Femur (tissue), 1 donor: ENCODE measurements at regions not wholly inside any gene's neighbourhood (a gene's known extent, or its start where the extent isn't known, plus 50 kb on each side); places are given as distances from the start of the nearest gene placed in this dataset.
"Not testable (repeated sequence)": the region's sequence is repeated elsewhere in the genome, so short reads cannot be mapped to it uniquely, and the experiment has no call there.

Experiments
- DNase-seq: peaks from one replicate; pipeline ENCODE4 v3.0.0-alpha.2; 2017

DNA sequence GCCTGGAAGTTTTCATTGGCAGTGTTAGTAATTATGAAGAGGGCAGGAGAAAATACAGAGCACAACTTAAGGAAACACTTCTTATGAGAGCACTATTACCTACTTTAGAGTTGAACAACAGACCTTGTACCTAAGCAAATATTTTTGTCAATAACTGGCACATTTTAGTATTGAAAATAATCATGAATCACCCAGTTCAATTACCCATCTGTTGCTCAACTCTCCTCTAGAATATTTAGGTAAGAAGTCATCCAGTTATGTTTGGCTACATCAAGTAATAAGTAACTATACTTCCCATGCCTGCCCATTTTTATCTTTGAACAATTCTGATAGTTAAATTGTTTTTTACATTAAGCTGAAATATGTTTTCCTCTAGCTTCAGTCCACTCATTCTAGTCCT, 893.4 kb downstream of the DIAPH3 start:
- DNase-seq, result no peak

DNA sequence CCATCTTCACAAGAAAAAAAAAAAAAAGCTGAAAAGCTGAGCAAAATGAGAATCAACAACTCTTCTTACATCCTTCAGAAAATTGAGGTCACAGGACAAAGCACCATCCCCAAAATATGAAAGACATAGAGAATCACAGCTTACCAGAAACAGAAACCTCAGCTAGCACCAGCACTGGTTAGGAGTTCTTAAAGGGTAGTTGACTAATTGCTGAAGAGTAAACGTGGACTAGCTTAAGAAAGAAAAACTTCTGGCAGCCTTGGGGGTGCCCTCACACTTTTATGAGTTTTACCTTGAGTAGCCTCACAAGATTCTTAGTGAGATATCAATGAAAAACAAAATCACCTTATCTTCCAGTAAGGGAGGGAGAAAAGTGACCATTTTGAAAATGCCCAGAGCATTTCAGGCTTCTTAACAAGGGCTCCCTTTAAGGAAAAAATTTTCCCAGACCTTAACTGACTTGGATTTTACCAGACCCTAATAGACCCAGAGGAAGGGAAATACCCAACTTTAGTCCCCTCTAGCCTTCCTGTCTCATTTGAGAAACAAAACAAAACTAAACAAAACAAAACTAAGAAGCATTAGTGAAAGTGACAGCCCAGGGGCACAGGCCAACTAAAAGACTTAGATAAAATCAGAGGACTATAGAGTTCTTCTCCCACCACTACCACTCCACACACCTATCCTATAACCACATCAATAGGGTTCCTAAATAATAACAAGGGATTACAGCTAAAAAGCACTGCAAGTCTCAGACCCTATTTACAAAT, 888.6 kb downstream of the DIAPH3 start:
- no peak for DNase-seq

DNA sequence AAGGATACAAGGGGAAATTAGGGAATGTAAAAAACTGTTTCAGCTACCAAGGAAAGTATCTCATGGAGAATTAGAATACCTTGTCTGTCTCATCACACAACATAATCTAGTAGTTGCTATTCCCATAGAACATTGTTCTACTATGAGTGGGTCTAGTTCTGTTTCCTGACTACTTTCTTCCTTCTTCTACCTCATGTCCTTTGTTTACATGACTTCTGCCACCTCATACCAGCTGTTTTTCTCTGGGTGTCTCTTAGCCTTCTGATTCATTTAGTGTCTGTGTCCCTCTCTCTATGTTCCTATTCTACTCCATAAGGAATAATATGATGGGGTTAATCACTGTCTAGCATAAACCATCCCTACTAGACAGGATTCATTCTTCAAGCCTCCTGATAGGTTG, 887.3 kb downstream of the DIAPH3 start:
- no peak for DNase-seq

DNA sequence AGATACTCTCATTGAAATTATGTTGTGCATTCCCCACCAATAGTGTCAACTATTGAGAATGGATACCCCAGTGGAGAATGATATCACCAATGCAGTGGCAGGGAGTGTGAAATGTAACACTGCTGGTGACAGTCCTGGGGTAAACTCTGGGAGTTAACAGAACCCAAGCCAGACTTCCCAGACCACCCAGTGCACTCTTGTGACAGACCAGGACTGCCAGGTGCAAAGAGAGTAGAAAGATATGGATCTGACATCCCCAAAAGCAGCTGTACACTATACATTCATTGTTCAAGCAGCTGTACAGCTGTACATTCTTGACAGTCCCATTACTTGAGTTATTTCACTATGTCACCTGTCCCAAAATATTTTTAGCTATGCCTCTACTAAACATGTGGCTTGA, 886.6 kb downstream of the DIAPH3 start:
- DNase-seq, result no peak

DNA sequence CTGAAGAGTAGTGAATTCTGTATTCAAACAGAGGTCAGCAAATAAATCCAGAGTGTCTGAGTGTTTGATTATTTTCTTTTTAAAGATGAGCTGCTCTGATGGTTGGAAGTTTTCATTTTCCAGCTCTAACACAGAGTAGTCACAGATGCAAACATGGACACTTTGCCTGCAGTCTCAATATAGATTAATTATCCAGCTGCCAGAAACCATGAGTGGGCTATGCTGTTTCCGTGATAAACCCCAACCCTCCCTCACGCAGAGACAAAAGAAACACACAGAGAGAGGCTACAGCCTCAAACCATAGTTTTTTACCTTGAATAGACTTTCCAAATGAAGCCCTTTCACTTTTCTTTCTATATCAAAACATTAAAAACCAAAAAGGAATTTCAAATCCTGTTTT, 884.7 kb downstream of the DIAPH3 start:
- DNase-seq, result no peak

DNA sequence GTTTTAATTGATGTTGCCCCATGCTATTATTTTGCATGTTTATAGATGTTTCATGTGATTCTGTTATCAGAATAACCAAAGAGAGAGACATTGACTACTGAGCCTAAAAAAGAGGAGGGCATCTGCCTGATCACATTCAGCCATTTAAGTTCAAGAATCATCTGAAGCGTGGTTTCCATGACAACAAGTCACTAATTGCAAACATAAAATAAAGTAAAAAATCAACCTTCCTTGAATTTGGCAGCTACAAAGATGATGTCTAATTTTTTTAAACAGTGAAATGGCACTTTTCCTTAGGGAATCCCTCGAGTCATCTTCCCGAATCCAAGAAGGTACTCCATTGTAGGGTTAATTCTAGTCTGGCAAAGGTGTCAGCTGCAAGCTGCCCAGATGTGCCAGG, 884.2 kb downstream of the DIAPH3 start:
- DNase-seq, result no peak

DNA sequence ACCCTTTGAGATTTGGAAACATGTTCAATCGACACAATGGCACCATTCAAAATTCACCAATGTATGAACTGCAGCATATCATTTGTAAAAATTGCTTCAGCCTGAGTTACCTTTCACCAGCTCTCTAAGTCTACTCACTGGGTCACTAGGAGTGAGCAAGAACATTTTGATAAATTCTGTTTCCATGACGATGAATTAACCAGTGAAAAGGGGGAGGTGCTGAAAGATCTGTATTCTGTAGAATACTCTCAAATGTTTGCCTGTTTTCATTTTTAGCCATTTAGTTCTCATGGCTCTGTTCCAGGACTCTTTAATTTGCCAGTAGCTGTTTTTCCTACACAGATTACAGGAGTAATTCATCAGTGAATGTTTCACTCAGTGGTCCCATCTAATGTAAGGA, 883.4 kb downstream of the DIAPH3 start:
- no peak for DNase-seq

DNA sequence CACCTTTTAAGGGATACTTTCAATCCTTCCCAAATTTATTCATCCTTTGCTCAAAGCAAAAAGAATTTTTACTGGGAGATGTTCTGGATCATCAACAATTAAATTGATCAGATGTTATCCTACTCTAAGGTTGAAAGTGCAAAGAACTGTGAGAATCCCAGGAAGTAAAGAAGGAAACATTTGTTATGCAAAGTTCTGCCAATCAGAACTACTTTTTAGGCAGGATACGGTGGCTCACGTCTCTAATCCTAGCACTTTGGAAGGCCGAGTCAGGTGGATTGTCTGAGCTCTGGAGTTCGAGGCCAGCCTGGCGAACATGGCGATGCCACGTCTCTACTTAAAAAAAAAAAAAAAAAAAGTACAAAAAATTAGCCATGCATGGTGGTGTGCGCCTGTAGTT, 882.3 kb downstream of the DIAPH3 start:
- DNase-seq, result no peak

DNA sequence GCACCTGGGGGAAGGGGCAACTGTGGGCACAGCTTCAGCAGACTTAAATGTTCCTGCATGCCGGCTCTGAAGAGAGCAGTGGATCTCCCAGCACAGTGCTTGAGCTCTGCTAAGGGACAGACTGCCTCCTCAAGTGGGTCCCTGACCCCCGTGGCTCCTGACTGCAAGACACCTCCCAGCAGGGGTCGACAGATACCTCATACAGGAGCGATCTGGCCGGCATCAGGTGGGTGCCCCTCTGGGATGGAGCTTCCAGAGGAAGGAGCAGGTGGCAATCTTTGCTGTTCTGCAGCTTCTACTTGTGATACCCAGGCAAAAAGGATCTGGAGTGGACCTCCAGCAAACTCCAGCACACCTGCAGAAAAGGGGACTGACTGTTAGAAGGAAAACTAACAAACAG, 871.5 kb downstream of the DIAPH3 start:
- DNase-seq, result not testable (repeated sequence)

DNA sequence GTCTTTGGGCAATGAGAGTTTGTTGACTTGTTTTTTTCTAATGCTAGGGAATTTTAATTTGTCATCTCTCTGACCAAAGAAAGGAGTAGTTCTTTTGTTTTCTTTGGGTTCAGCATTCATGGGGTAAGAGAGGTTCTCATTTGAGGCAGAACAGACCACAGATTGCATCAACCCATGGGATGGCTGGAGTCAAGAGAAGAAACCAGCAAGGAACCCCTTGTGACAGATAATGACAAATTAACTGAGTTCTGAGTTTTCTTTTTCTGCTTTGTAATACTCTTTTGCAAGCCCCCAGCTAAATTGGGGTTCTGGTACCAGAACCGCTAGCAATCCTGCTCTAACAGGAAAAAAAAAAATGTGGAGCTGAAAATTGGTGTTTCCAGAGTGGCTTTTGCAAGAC, 864.1 kb downstream of the DIAPH3 start:
- DNase-seq, result no peak

DNA sequence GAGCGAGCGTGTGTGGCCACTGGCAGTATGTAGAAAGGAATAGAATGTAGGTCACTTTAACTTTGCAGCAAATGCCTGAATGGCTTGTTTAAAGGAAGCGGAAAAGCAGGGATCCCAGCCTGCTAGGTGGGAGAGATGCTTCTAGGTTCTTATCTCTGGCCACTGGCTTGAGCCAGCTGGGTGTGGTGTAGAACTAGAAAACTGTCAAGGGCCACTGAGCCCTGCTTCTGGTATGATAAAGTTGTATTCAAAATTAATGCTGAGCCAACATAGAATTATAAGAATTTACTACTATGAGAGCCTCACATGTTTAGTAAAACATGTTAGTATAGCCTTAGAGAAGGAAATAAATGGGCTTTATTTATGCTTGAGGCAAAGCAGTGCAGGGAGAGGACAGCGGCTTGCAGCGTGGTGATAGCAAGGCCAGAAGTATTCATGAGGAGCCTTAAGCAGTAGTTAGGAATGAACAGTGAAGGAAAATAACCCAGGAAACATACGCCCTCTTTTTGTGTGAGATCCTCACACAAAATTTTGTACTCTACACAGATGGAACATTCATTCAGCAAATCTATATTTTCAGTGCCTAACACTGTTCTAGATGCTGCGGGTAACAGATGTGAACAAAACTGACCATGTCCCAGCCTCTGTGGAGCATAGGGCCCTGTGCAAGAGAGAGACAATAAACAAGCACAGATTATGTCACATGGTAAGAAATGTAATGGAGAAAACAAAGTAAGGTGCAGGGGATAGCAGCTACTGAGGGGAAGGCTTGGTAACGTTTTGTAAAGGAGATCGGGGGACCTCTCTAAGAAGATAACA, 863.2 kb downstream of the DIAPH3 start:
- DNase-seq, result no peak

DNA sequence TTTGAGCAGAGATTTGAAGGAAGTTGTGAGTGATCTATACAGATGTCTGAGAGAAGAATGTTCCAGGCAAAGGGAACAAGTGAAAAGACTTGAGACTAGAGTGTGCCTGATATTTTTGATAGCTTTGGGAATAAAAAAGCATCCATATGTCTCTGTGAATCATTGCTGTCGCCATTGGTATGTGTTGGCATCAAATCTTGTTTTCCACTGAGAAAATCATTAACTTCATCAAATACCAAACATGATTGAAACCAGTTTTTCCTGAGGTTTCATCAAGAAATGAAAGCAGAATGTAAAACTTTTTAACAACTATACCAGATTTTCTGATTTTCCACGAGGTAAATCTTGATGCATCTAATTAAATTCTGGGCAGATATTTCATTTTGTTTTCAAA, 862.6 kb downstream of the DIAPH3 start:
- no peak for DNase-seq

DNA sequence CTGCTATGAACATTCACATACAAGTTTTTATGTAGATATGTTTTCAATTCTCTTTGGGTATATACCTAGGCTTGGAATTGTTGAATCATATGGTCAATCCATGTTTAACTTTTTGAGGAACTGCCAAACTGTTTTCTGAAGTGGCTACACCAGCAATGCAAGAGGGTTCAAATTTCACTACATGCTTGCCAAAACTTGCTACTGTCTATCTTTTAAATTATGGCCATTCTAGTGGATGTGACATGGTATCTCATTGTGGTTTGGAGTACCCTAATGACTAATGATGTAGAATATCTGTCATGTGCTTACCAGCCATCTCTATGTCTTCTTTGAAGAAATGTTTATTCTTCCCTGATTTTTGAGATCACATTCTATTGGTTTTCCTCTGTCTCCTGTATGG, 860.3 kb downstream of the DIAPH3 start:
- no peak for DNase-seq

DNA sequence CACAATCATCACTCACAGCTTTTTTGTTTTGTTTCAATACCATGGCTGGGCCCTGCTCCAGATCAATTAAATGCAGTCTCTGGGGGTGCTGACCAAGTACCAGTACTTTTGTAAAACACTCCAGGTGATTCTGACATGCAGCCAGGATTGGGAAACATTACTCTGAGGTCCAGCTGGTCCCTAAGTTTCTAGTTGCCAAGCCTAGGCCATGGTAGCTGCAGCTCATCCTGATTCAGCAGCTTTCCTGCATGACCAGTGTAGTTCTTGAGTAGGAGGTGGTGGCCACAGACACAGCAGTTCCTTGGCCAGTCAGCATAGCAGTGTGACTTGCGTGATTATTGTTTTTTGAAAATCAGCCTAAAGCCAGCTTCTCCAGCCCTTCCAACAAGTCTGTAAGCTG, 859.1 kb downstream of the DIAPH3 start:
- DNase-seq, result no peak

DNA sequence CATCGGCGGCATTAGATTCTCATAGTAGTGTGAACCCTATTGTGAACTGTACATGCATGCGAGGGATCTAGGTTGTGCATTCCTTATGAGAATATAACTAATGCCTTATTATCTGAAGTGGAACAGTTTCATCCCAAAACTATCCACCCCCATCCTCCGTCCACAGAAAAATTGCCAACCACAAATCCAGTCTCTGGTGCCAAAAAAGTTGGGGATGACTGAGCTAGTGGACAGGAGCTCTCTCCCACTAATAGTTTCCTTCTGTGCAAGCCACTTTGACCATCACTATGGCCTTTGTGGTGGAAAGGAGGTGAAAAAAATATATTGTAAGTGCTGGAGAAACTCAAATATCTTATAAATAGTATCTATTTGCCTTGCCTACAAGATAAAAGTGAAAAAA, 857.8 kb downstream of the DIAPH3 start:
- no peak for DNase-seq

DNA sequence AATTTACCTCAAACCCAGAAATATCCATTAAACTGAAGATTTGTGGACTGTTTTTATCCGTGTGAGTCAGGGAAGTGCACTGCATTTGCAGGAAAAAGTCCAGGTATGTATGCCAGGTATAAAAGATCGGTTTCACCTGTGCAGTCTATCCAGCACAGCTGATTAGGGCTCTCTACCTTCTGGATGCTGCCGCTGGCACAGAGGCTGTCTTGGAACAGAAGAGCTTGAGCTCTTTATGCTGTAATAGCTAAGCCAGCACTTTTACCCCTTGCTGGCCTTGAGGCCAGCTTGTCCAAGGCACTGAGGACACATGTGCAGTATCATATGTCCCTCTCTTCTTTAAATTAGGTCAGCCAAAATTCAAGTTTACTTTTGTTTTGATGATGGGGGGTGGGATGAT, 851.0 kb downstream of the DIAPH3 start:
- no peak for DNase-seq

DNA sequence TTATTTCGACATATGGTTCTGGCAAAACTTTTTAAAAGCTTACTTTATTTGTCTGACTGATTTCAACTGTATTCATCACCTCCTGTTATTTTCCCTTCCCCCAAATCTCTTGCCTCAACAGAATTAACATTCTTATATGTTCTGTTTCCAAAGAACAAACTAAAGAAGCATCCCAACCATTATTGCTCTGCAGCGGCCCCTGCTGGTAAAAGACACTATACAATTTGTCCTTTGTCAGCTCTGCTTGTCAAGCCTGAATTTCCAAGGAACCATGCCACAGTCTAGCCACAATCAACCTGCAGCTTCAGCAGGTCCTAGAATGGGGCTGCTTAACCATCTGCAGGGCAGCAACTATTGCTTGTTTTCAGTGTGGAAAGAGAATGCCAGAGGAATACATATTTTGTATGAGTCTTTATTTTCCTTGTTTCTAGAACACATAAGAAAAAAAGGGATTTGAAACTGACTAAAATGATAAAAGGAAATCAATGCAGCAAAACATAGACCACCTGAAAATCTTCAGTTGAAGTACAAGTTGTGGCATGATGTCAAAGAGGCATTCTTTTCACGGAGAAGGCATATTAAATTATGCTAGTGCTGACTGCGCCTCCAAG, 845.3 kb downstream of the DIAPH3 start:
- DNase-seq, result peak; percentile 81

DNA sequence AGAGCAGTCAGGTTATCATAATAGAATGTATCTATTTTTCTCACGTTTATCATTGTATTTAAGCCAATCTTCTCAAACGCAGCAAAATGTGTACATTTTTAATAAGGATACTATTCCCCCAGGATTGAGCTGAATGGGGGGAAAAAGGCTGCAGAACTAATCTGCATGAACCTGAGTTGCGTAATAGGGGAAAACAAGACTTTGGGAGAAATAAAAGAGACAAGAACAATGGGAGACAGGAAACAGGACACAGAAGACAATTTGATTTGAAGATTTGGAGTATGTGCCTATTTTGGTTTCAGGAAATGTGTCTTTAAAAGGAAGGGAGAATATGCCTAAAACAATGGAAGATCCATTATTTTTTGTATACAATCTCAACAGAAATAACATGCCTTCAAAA, 844.5 kb downstream of the DIAPH3 start:
- DNase-seq, result no peak

DNA sequence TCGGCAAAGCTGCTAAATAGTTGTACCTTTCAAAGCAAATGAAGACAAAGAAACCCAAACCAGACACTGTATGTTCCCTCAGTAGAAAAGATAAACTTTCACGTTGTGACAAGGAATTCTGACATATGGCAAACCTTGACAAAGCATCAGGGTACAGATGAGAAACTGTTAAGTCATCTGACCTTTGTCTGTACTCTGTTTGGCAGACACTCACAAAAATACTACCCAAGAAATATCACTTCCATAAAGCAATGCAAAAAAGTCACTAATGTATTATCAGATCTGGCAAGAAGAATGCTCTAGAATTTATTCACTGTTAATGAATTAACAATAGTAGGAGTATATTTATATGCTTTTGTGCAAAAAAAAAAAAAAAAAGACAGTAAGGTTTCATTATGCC, 843.7 kb downstream of the DIAPH3 start:
- no peak for DNase-seq

DNA sequence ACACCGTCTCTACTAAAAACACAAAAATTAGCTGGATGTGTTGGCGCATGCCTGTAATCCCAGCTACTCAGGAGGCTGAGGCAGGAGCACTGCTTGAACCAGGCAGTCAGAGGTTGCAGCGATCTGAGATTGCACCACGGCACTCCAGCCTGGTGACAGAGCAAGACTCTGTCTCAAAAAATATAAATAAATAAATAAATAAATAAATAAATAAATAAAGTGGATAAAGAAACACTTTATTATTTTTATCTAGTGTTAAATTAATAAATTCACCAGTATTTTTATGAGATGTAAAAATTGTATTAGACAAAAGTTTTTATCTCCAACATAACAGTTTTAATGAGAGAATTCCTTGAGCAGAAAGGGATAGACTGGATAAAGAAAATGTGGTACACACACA, 839.3 kb downstream of the DIAPH3 start:
- DNase-seq, result not testable (repeated sequence)

DNA sequence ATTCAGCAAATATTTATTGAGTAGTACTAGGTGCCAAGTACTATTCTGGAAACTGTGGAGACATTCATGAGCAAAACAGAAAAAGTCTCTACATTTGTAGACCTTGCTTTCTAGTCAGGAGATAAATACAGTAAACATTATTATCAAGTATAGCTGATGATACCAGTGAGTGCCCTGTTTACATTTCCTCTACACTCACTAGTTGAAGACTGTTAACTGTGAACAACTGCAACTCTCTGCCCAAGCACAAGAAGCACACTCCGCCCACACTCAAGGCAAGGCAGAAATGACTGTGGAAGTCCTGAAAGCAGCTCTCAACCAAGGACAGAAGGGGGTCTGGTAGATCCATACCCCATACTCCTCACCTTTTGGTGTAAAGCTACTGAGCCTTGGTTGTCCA, 837.0 kb downstream of the DIAPH3 start:
- DNase-seq, result no peak

DNA sequence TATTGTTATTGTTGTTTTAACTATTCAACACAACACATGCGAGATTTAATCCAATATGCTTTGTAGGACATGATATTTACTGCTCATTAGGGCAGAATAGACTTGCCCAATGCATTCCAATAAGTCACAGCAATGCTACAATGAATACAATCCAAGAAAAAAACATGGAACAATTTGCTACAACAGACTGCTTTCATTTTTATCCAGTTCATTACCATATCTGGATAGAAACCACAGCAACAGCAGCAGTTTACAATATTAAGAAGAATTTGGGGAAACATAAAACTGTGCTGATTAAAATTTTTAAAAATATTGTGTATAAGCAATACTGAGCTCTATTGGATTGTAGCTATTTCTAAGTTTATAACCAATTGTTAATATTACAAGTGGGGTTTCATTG, 833.0 kb downstream of the DIAPH3 start:
- no peak for DNase-seq

DNA sequence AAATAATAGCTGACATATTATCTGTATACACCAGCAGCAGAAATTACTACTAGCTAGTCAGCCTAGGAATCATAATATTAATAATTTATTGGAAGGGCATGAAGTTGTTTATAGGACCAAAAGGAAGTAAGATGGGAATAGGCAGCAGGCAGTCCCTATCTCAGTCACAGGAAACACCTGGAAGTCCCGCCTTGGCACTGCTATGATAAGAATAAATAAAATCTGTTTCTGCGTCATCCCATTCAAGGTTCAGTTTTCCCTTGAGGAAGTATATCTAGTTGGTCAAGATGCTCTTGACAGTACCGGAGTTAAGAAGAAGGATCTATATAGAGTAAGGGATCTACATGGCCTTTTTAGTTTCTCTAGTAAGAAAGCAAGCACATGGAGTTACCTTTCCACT, 830.8 kb downstream of the DIAPH3 start:
- DNase-seq, result no peak

DNA sequence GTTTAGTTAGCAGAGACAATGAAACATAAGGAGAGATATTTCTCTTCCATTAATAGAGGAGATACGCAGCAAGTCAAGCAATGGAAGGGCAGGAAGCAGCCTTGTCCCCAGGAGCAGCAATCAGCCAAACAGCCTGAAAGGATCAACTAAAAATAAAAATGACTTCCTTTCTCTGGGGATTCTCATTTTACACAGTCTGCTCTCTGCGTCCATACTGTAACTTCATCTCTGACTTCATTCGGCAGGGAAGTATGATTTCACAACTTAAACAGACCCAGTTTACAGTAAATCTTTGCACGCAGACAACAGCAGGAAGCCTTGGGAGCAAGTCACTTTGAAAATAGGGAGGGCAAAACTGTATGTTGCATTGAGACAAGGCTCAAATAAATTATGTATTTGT, 826.7 kb downstream of the DIAPH3 start:
- DNase-seq, result peak; percentile 41
